GM23248 (cell line): ENCODE measurements at regions not wholly inside any gene's neighbourhood (a gene's known extent, or its start where the extent isn't known, plus 50 kb on each side); places are given as distances from the start of the nearest gene placed in this dataset.

Source experiments
- EZH2 ChIP-seq: fragments of 200-600 bp; sonication (generic); IDR thresholded peaks from 2 replicates; pipeline ENCODE4 v1.6.1; 2018; ENCODE audit warnings: antibody characterized with exemption, mild to moderate bottlenecking; ENCODE audit not compliant: insufficient read depth, poor library complexity, severe bottlenecking
- EZH2phosphoT487 ChIP-seq: fragments of 200-600 bp; sonication (generic); IDR thresholded peaks from 2 replicates; pipeline ENCODE4 v1.6.1; 2018; ENCODE audit warnings: antibody characterized with exemption, moderate library complexity, mild to moderate bottlenecking, low read depth; ENCODE audit not compliant: insufficient read depth

GRCh38 chr7:85622059-85622458 lies 435.2 kb upstream of the SEMA3D start:
- no peak for TF ChIP-seq EZH2phosphoT487
- no peak for TF ChIP-seq EZH2
